ENCODE measurements at regions not wholly inside any gene's neighbourhood (a gene's known extent, or its start where the extent isn't known, plus 50 kb on each side); places are given as distances from the start of the nearest gene placed in this dataset.
"Not testable (repeated sequence)": the region's sequence is repeated elsewhere in the genome, so short reads cannot be mapped to it uniquely, and the experiment has no call there.

- no peak for DNase-seq
Measured at GRCh38 chr6:109253366-109253765, 128.9 kb downstream of the CD164 start.

- no peak for DNase-seq
Measured at GRCh38 chr6:109252261-109253041, 129.8 kb downstream of the CD164 start.

- no peak for DNase-seq
Measured at GRCh38 chr6:109251839-109252238, 130.4 kb downstream of the CD164 start.

GRCh38 chr6:109250544-109251156, 131.6 kb downstream of the CD164 start:
- DNase-seq: not testable (repeated sequence)

GRCh38 chr6:109243863-109244825, 138.1 kb downstream of the CD164 start:
- no peak for DNase-seq

GRCh38 chr6:109242925-109243324, 139.3 kb downstream of the CD164 start:
- DNase-seq: no peak

- no peak for DNase-seq
Measured at GRCh38 chr6:109242029-109242428, 140.2 kb downstream of the CD164 start.

- DNase-seq: no peak
Measured at GRCh38 chr6:109241199-109241598, 141.1 kb downstream of the CD164 start.

- peak; percentile 18 for DNase-seq
Measured at GRCh38 chr6:109240370-109241084, 141.7 kb downstream of the CD164 start.

GRCh38 chr6:109239651-109240321, 142.5 kb downstream of the CD164 start:
- DNase-seq: peak; percentile 16

- no peak for DNase-seq
Measured at GRCh38 chr6:109239160-109239559, 143.1 kb downstream of the CD164 start.

- no peak for DNase-seq
Measured at GRCh38 chr6:109238396-109238795, 143.1 kb downstream of the CEP57L1 start.

- DNase-seq: no peak
Measured at GRCh38 chr6:109237986-109238329, 142.7 kb downstream of the CEP57L1 start.

- no peak for DNase-seq
Measured at GRCh38 chr6:109237077-109237985, 142.0 kb downstream of the CEP57L1 start.

- no peak for DNase-seq
Measured at GRCh38 chr6:109236115-109237076, 141.1 kb downstream of the CEP57L1 start.

- DNase-seq: no peak
Measured at GRCh38 chr6:109235481-109236038, 140.3 kb downstream of the CEP57L1 start.

- DNase-seq: no peak
Measured at GRCh38 chr6:109230453-109230852, 135.1 kb downstream of the CEP57L1 start.

GRCh38 chr6:109229536-109229935, 134.2 kb downstream of the CEP57L1 start:
- no peak for DNase-seq

- no peak for DNase-seq
Measured at GRCh38 chr6:109227646-109228045, 132.3 kb downstream of the CEP57L1 start.

Measured in right kidney (tissue), 1 donor.